ENCODE measurements at regions not wholly inside any gene's neighbourhood (a gene's known extent, or its start where the extent isn't known, plus 50 kb on each side); places are given as distances from the start of the nearest gene placed in this dataset.

DNA sequence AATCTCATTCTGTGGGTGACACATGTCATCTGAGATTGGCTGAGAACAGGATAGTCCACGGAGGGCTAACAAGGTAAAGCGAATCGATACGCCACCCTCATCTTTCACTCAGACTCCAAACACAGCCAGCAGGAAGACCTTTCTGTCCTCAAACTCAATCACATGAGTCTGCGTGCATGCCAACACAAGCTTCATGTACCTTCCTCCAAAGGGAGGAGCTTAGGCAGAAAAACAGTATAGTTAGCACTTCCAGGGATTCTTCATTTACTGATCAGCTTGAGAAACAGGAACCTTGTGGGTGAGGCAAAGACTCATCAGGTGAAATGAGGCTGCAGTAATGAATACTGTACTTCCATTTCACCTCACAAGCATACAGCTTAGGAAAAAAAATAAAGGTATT lies 767.1 kb upstream of the API5 start:
- no peak for DNase-seq (ENCODE audit: low read depth in 4 of 4, low spot score in 3 of 4)

DNA sequence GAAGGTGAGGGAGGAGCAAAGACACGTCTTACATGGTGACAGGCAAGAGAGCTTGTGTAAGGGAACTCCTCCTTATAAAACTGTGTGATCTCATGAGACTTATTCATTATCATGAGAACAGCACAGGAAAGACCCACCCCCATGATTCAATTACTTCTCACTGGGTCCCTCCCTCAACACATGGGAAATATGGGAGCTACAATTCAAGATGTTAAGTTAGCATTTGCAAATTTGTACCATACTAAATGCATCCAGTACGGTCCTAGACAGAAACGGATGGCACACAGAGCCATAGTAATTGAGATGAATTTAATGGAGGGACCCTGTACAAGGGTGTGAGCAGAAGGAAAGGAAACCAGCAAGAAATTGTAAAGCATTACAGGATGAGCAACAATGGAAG lies 765.8 kb upstream of the API5 start:
- no peak for DNase-seq (ENCODE audit: low read depth in 4 of 4, low spot score in 3 of 4)

GRCh38 chr11:42552786-42553185 lies 759.0 kb upstream of the API5 start:
- no peak for DNase-seq (ENCODE audit: low read depth in 4 of 4, low spot score in 3 of 4)

DNA sequence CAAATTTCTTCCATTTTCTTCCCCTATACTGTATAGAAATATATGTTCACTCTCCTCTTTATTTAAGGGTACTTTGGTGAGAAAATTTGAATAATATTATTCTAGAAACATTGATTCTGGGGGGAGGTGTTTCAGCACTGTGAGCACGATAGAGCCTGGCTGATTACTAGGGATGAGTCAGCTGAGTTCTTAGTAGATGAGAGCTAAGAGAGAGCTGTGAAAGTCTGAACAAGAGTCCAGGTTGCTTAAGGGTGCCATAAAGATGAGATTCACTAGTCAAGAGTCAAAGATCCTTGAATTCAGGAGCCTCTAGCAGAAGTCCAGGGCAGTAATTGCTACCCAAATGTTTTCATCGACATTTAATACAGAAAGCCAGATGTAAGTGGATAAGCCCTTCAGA lies 756.6 kb upstream of the API5 start:
- DNase-seq (ENCODE audit: low read depth in 4 of 4, low spot score in 3 of 4) = no peak

GRCh38 chr11:42571131-42571877 lies 740.5 kb upstream of the API5 start:
- DNase-seq (ENCODE audit: low read depth in 4 of 4, low spot score in 3 of 4) = no peak

- no peak for DNase-seq (ENCODE audit: low read depth in 4 of 4, low spot score in 3 of 4)
These were observed 739.8 kb upstream of the API5 start for GRCh38 chr11:42571878-42572610.

DNA sequence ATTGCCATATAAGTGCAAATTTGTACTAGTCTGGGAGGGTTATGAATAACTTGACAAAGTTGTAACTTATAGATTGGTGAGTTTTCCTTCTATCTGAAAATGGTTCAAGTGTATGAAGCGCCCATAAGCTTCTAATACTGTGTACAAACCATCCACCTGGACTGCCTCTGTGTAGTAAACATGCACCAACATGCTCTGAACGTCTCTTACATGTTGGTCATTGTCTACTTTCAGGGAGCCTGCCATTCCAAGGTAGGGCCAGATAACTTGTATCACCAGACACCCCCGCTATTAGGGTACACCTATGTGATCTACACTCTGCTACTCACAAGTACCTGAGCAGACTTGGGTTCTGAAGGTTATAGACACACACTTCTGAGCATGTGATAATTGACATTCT lies 735.5 kb upstream of the API5 start:
- no peak for DNase-seq (ENCODE audit: low read depth in 4 of 4, low spot score in 3 of 4)

GRCh38 chr11:42589286-42589685 lies 722.5 kb upstream of the API5 start:
- no peak for DNase-seq (ENCODE audit: low read depth in 4 of 4, low spot score in 3 of 4)

DNA sequence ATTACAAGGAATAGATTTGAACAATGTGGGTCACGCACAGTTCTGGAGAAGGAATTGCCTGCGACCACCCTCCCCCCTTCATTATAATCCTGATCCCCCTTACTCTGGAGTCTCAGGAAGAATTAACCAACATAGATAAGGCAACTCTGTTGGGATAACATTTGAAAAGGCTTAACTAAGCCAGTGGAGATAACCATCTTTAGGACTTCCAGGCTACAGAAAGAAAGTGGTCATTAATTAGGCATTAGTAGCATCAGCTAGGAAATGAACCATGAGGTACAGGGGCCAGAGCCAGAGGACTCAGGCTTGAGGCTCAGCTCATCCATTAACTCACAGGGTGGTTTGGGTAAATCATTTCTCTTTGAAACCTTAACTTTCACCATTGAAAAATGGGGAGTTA lies 720.0 kb upstream of the API5 start:
- no peak for DNase-seq (ENCODE audit: low read depth in 4 of 4, low spot score in 3 of 4)

GRCh38 chr11:42593441-42593840 lies 718.4 kb upstream of the API5 start:
- DNase-seq (ENCODE audit: low read depth in 4 of 4, low spot score in 3 of 4) = no peak

GRCh38 chr11:42595876-42596275 lies 715.9 kb upstream of the API5 start:
- no peak for DNase-seq (ENCODE audit: low read depth in 4 of 4, low spot score in 3 of 4)

DNA sequence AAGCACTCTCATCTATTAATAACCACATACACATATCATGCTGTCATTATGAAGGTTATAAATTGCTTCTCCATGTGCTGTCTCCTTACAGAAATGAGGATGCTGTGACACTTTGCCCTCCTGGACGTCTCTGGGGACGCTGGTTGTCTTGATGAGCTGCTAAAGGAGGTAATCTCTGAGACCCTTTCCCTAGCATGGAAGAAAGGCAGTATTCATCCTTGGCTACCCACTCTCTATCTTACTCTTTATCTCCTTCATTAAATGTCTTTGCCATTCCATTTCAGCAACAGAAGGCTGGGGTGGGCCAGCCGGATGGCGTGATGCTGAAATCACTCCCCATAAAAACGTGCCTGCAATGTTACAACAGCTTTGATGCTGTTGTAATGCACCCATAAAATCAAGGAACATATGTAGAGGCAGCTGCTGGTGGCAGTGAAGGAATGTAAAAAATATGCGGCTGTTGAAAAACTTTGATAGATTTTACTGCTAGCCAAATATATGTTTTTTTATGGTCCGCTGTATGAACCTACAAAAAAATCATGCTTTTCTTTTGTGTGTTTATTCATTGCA lies 715.1 kb upstream of the API5 start:
- DNase-seq (ENCODE audit: low read depth in 4 of 4, low spot score in 3 of 4) = no peak

DNA sequence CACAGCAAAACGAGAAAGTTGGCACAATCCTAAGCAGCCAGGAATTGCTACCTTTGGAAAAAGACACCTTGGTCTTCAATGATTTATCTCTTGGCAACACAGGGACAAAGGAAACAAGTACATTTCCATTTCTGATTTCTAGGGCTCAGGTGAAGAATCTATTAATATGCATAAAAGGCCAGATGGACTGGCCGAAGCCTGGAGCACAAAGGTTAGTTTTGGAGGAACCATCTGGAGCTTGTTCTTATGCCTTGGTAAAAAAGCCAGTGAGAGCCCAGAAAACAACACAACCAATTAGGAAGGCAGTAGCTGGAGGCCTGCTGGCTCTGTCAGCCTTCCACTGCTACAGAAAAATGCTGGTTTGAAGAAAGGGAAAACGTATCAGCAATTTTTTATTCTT lies 713.5 kb upstream of the API5 start:
- no peak for DNase-seq (ENCODE audit: low read depth in 4 of 4, low spot score in 3 of 4)

DNA sequence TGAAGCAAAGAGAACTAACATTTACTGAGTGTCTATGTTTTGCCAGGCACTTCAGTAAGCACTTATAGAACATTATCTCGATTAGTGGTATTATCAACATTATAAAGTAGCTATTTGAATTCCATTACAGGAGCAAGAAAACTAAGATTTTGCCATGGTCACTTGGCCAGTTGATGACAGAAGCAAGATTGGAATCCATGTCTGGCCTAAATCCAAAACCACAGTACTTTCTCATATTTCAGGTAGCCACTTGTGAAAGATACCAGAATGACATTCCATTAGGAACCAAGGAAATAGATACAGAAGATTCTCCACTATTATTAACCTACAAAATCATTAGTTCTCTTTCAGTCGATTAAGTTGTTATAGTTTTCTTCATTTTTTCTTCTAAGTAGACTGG lies 691.0 kb upstream of the API5 start:
- DNase-seq (ENCODE audit: low read depth in 4 of 4, low spot score in 3 of 4) = no peak

GRCh38 chr11:42625757-42626665 lies 685.8 kb upstream of the API5 start:
- DNase-seq (ENCODE audit: low read depth in 4 of 4, low spot score in 3 of 4) = peak in 2 of 4 donors; percentile 5 to 37

DNA sequence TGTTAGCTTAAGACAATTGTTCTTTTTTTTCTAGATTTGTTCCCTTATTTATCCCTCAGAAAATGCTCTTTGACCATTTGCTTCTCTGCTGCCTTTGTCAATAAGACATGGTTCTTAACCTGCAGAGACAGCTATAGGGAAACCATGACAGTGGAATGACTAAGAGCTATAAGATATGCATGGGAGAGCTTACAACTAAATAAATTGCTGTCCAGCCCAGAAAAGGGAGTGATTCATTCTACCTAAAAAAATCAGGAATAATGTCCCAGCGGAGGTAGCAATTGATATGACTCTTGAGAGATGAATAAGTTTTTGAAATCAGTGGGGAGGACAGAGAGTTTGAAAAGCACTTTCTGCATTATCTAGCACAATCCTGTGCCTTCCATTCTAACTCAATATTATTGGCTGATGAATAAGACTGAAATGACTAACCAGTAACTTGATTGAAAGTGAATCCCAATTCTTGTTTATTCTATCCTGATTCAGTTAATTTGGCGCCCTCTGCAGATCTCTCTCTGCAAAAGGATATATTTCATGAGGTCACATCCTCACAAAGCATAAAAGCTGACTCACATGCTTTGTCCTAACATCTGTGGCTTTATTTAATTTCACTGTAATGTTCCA lies 680.5 kb upstream of the API5 start:
- DNase-seq (ENCODE audit: low read depth in 4 of 4, low spot score in 3 of 4) = no peak

GRCh38 chr11:42646959-42647358 lies 664.8 kb upstream of the API5 start:
- DNase-seq (ENCODE audit: low read depth in 4 of 4, low spot score in 3 of 4) = no peak

GRCh38 chr11:42647993-42648392 lies 663.8 kb upstream of the API5 start:
- no peak for DNase-seq (ENCODE audit: low read depth in 4 of 4, low spot score in 3 of 4)

DNA sequence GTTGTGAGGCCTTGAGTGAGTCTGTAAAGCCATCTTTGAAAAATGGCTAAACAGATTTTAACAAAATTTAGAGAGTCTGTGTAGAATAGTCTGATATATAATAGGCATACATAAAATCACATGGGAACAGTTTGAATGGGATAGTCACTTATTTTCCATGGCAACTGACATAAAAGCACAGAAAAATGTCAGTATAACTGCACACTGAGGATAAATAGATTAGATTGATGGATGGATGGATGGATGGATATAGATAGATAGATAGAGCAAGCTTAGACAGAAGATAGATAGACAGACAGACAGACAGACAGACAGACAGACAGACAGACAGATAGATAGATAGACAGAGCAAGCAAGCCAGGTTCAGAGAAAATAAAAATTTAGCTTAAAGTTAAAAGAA lies 660.2 kb upstream of the API5 start:
- no peak for DNase-seq (ENCODE audit: low read depth in 4 of 4, low spot score in 3 of 4)

DNA sequence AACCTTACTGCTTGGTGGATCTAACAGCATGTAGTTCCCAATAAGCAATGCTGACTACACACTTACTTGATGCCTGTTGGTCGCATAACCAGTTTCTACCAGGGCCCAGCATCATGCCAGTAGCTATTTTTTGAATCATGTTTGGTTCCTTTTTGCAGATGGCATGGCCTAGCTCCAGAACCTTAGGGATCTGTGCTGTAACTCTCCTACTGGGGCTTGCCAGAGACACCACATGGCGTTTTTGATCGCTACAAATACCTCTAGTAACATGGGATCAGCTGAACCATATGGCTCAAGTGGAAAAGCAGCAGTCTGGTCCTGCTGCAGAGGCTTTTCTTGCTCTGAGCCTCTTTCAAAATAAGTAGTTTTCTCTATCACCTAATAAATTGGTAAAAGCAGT lies 654.6 kb upstream of the API5 start:
- no peak for DNase-seq (ENCODE audit: low read depth in 4 of 4, low spot score in 3 of 4)

DNA sequence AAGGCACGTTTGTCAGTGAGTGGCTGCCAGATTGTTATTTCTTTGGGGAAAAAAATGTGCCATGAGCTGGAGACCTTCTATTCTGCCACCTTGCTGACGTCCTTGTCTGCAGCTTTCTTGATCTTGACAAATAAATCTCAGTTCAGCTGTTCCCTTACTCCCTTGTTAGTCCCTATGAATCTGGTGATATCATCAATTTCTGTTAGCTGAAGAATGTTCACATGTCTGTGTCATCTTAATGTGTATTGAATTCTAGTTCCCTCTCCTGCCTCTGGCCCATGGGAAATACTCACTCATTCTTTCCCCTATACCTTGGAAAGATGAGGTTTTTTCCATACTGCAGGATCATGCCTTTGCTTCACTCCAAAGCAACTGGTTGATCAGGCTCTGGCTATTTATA lies 649.9 kb upstream of the API5 start:
- DNase-seq (ENCODE audit: low read depth in 4 of 4, low spot score in 3 of 4) = no peak

Data from left renal pelvis (tissue), 4 donors.